Brain microvascular endothelial cell (primary cell): ENCODE measurements at regions not wholly inside any gene's neighbourhood (a gene's known extent, or its start where the extent isn't known, plus 50 kb on each side); places are given as distances from the start of the nearest gene placed in this dataset.

Experiments
- DNase-seq: peaks from one replicate; pipeline ENCODE4 v3.0.0-alpha.2; 2020
- H3K27ac ChIP-seq: fragments of 250-450 bp; sonication (Bioruptor Pico); 2 replicates; pipeline ENCODE4 v1.5.1; 2020; ENCODE audit warnings: mild to moderate bottlenecking, moderate library complexity
- H3K27me3 ChIP-seq: fragments of 250-450 bp; sonication (Bioruptor Pico); replicated peaks from 2 replicates; pipeline ENCODE4 v1.5.1; 2020; ENCODE audit warnings: mild to moderate bottlenecking
- H3K36me3 ChIP-seq: fragments of 250-450 bp; sonication (Bioruptor Pico); replicated peaks from 2 replicates; pipeline ENCODE4 v1.5.1; 2020; ENCODE audit warnings: mild to moderate bottlenecking
- H3K4me3 ChIP-seq: 2 replicates; pipeline ENCODE4 v1.5.1; 2011; ENCODE audit warnings: low read depth, mild to moderate bottlenecking, control low read depth, low read length, moderate library complexity
- CTCF ChIP-seq: IDR thresholded peaks from 2 replicates; pipeline ENCODE4 v1.5.1; 2011; ENCODE audit warnings: low read depth, mild to moderate bottlenecking, moderate library complexity, low read length, control low read depth, inconsistent platforms; ENCODE audit errors: missing control alignments
- in situ Hi-C: cut with HindIII; loops from 2 replicates; pipeline ENCODE4 v1.10.0; 2017; ENCODE audit warnings: low sequenced_read_pairs, low pct_ligation_motif_present

GRCh38 chr15:25065876-25066275 lies 111.1 kb downstream of the SNRPN start:
- Histone ChIP-seq H3K4me3 (no peak overlapping the region), H3K27ac (no peak overlapping the region), H3K27me3 (no peaks in the 10 kb centered on the region), H3K36me3 (peaks cover 53% of the 10 kb centered on the region)
- no peak for DNase-seq
- TF ChIP-seq CTCF = no peak
- in situ Hi-C loops = no loop called here

- Histone ChIP-seq H3K27ac (no peak overlapping the region), H3K4me3 (no peak overlapping the region), H3K36me3 (peaks cover 56% of the 10 kb centered on the region), H3K27me3 (no peaks in the 10 kb centered on the region)
- in situ Hi-C loops = no loop called here
- TF ChIP-seq CTCF = no peak
- DNase-seq = no peak
Observed at GRCh38 chr15:25066708-25067107, 111.9 kb downstream of the SNRPN start.

GRCh38 chr15:25067725-25068309 lies 113.0 kb downstream of the SNRPN start:
- H3K27me3 ChIP-seq = no peaks in the 10 kb centered on the region
- no peak overlapping the region for H3K4me3 ChIP-seq
- TF ChIP-seq CTCF = no peak
- H3K27ac ChIP-seq = no peak overlapping the region
- DNase-seq = no peak
- H3K36me3 ChIP-seq = peaks cover 53% of the 10 kb centered on the region
- in situ Hi-C loops = no loop called here

- Histone ChIP-seq H3K36me3 (peaks cover 60% of the 10 kb centered on the region), H3K4me3 (no peak overlapping the region), H3K27me3 (no peaks in the 10 kb centered on the region), H3K27ac (no peak overlapping the region)
- in situ Hi-C loops = no loop called here
- no peak for TF ChIP-seq CTCF
- DNase-seq = no peak
Observed at GRCh38 chr15:25068696-25069095, 113.9 kb downstream of the SNRPN start.

- H3K27me3 ChIP-seq = no peaks in the 10 kb centered on the region
- in situ Hi-C loops = no loop called here
- H3K36me3 ChIP-seq = peaks cover 69% of the 10 kb centered on the region
- no peak overlapping the region for H3K27ac ChIP-seq
- no peak overlapping the region for H3K4me3 ChIP-seq
- TF ChIP-seq CTCF = no peak
- no peak for DNase-seq
Observed at GRCh38 chr15:25070353-25070963, 115.7 kb downstream of the SNRPN start.
